Transverse colon (tissue), 4 donors: ENCODE measurements at regions not wholly inside any gene's neighbourhood (a gene's known extent, or its start where the extent isn't known, plus 50 kb on each side); places are given as distances from the start of the nearest gene placed in this dataset.

Experiments
- DNase-seq: peaks from one replicate; pipeline ENCODE4 v3.0.0-alpha.2; 2019
- H3K27ac ChIP-seq, 4 donors: fragments of 200-600 bp; sonication (generic); 2 replicates each; pipeline ENCODE4 v1.5.1; 2016 to 2018; ENCODE audit warnings: inconsistent platforms in 4 of 4
- H3K27me3 ChIP-seq: fragments of 200-600 bp; sonication (generic); 2 replicates; pipeline ENCODE4 v1.5.1; 2017; ENCODE audit warnings: inconsistent platforms
- H3K36me3 ChIP-seq, 4 donors: fragments of 200-600 bp; sonication (generic); 2 replicates each; pipeline ENCODE4 v1.5.1; 2017 to 2019; ENCODE audit warnings: inconsistent platforms in 4 of 4
- H3K4me1 ChIP-seq, 4 donors: fragments of 200-600 bp; sonication (generic); 2 replicates each; pipeline ENCODE4 v1.5.1; 2017 to 2020; ENCODE audit warnings: inconsistent platforms in 4 of 4
- H3K4me3 ChIP-seq, 4 donors: fragments of 200-600 bp; sonication (generic); 1 replicate in 1 of 4; 2 replicates in 3 of 4; pipeline versions ENCODE4 v1.5.1 to v1.6.1; 2017 to 2019; ENCODE audit warnings: inconsistent platforms in 4 of 4
- H3K9me3 ChIP-seq, 2 donors: fragments of 200-600 bp; sonication (generic); 2 replicates each; pipeline ENCODE4 v1.5.1; 2017 to 2019; ENCODE audit warnings: inconsistent platforms in 2 of 2
- CTCF ChIP-seq, 5 experiments: fragments of 200-600 bp in 3 of 5; fragments of 450-650 bp in 2 of 5; sonication (generic) in 3 of 5; IDR thresholded peaks; 1 replicate in 2 of 5; 2 replicates in 3 of 5; pipeline ENCODE4 v1.5.1; 2016 to 2017; ENCODE audit warnings: antibody characterized with exemption in 5 of 5, inconsistent platforms in 3 of 5, mild to moderate bottlenecking in 2 of 5, moderate library complexity in 1 of 5
- EP300 ChIP-seq: sonication (generic); formaldehyde crosslinking; IDR thresholded peaks from one replicate; pipeline ENCODE4 v1.6.1; 2017; ENCODE audit warnings: antibody characterized with exemption, low read depth
- POLR2A ChIP-seq: fragments of 450-650 bp; IDR thresholded peaks from one replicate; pipeline ENCODE4 v1.6.1; 2016; ENCODE audit warnings: antibody characterized with exemption, mild to moderate bottlenecking, moderate library complexity
- POLR2AphosphoS5 ChIP-seq, 3 donors: sonication (generic); formaldehyde crosslinking; IDR thresholded peaks; one replicate each; pipeline ENCODE4 v1.6.1; 2016; ENCODE audit warnings: antibody characterized with exemption in 3 of 3
- WGBS, 2 donors: methylation state at CpG; one replicate each; pipeline ENCODE4 v1.1.5; 2018; ENCODE audit warnings: low coverage in 1 of 2; 5-methylcytosine and 5-hydroxymethylcytosine counted together
- in situ Hi-C, 4 donors: fragments of 200-750 bp; cut with MboI; loops; one replicate each; pipeline versions ENCODE4 v1.15.0 to v1.15.1; 2017; ENCODE audit warnings: low sequenced_read_pairs in 3 of 4, low pct_ligation_motif_present in 1 of 4, low pct_unique_long_range_greater_than_20kb in 1 of 4
- intact Hi-C: fragments of 100-400 bp; cut with DNase I; formaldehyde crosslinking; loops from one replicate; pipeline ENCODE4 v1.15.1; 2023; ENCODE audit warnings: low total_unique reads

- Histone ChIP-seq H3K4me3 (no peak overlapping the region), H3K9me3 (no peaks in the 10 kb centered on the region), H3K27me3 (no peaks in the 10 kb centered on the region), H3K4me1 (no peaks in the 10 kb centered on the region), H3K27ac (no peak overlapping the region), H3K36me3 (no peaks in the 10 kb centered on the region)
- in situ Hi-C loops (loop anchor here in 2 of 4 donors (10.0 to 25.0 kb wide), 2 partner anchors 486 to 493 kb away; partner anchors contain the start of gene MINDY2 (in 1 of the 2)), intact Hi-C loops (no loop called here)
- no peak for DNase-seq
- 60 to 73% methylated on average over 2 to 5 of the region's 5 CpGs for WGBS, 2 donors
- TF ChIP-seq POLR2A: no peak
- no peak for TF ChIP-seq EP300
- TF ChIP-seq CTCF (IDR thresholded peaks at IDR 0.05): no peak
- TF ChIP-seq POLR2AphosphoS5 (IDR thresholded peaks at IDR 0.05): no peak
Observed at GRCh38 chr15:58268746-58269267, 130.6 kb downstream of the AQP9 start.

- no peaks in the 10 kb centered on the region for H3K36me3 ChIP-seq
- H3K9me3 ChIP-seq: no peaks in the 10 kb centered on the region
- no peak overlapping the region for H3K4me3 ChIP-seq
- H3K27me3 ChIP-seq: no peaks in the 10 kb centered on the region
- H3K27ac ChIP-seq: peak overlapping the region in 3 of 4 donors; percentile 27 to 57 (median 41)
- in situ Hi-C loops (loop anchor here in 2 of 4 donors (10.0 to 25.0 kb wide), 2 partner anchors 485 to 493 kb away; partner anchors contain the start of gene MINDY2 (in 1 of the 2)), intact Hi-C loops (no loop called here)
- no peak for TF ChIP-seq POLR2A
- no peak for TF ChIP-seq POLR2AphosphoS5 (IDR thresholded peaks at IDR 0.05)
- peak; percentile 45 to 81 (median 62) for TF ChIP-seq CTCF (IDR thresholded peaks at IDR 0.05)
- no peak for TF ChIP-seq EP300
- DNase-seq: peak; percentile 24
- H3K4me1 ChIP-seq: no peaks in the 10 kb centered on the region
- 26 to 34% methylated on average over 9 to 10 of the region's 10 CpGs for WGBS, 2 donors
Observed at GRCh38 chr15:58269455-58270414, 131.6 kb downstream of the AQP9 start.

GRCh38 chr15:58271410-58271809 is 133.2 kb downstream of the AQP9 start:
- Histone ChIP-seq H3K36me3 (no peaks in the 10 kb centered on the region), H3K27ac (no peak overlapping the region), H3K9me3 (no peaks in the 10 kb centered on the region), H3K27me3 (no peaks in the 10 kb centered on the region), H3K4me3 (no peak overlapping the region), H3K4me1 (no peaks in the 10 kb centered on the region)
- in situ Hi-C loops: loop anchor here in 1 of 4 donors (25.0 kb wide), 1 partner anchor 491 kb away; the partner anchor contains the start of gene MINDY2
- WGBS, 2 donors: 91 to 92% methylated on average over 3 of the region's 3 CpGs
- TF ChIP-seq CTCF (IDR thresholded peaks at IDR 0.05): no peak
- no peak for TF ChIP-seq POLR2AphosphoS5 (IDR thresholded peaks at IDR 0.05)
- TF ChIP-seq POLR2A: no peak
- TF ChIP-seq EP300: no peak
- DNase-seq: no peak
- intact Hi-C loops: no loop called here

- in situ Hi-C loops: loop anchor here in 1 of 4 donors (25.0 kb wide), 1 partner anchor 489 kb away; the partner anchor contains the start of gene MINDY2
Observed at GRCh38 chr15:58273104-58273503, 134.9 kb downstream of the AQP9 start.

More at GRCh38 chr15:58273104-58273503, 134.9 kb downstream of the AQP9 start:
- intact Hi-C loops: no loop called here
- no peaks in the 10 kb centered on the region for H3K4me1 ChIP-seq
- no peak for TF ChIP-seq EP300
- TF ChIP-seq POLR2A: no peak
- TF ChIP-seq POLR2AphosphoS5 (IDR thresholded peaks at IDR 0.05): no peak
- no peak for TF ChIP-seq CTCF (IDR thresholded peaks at IDR 0.05)
- no peaks in the 10 kb centered on the region for H3K27me3 ChIP-seq
- 87 to 92% methylated on average over 6 to 7 of the region's 7 CpGs for WGBS, 2 donors
- H3K27ac ChIP-seq: no peak overlapping the region
- no peak for DNase-seq
- no peak overlapping the region for H3K4me3 ChIP-seq
- H3K36me3 ChIP-seq: no peaks in the 10 kb centered on the region
- H3K9me3 ChIP-seq: no peaks in the 10 kb centered on the region
